OCI-LY7 (cell line): ENCODE measurements at regions not wholly inside any gene's neighbourhood (a gene's known extent, or its start where the extent isn't known, plus 50 kb on each side); places are given as distances from the start of the nearest gene placed in this dataset.

Experiments used
- BruUV-seq: library from RNA; stranded (reverse); fragments of 400-500 nt; replicated peaks from 2 replicates; lab custom pipeline; 2021; lab: Mats Ljungman, UMichigan
- CTCF ChIA-PET: fragments of 300-600 bp; sonication (Branson Sonifier 250); formaldehyde crosslinking; loops from one replicate; lab custom pipeline; 2022; ENCODE audit warnings: antibody characterized with exemption; ENCODE audit not compliant: unreplicated experiment; lab: Charles Lee
- POLR2A ChIA-PET: fragments of 300-600 bp; sonication (Branson Sonifier 250); formaldehyde crosslinking; loops from one replicate; lab custom pipeline; 2022; ENCODE audit warnings: antibody characterized with exemption; lab: Charles Lee
- DNase-seq: peaks from one replicate; pipeline ENCODE4 v3.0.0-alpha.2; 2015; ENCODE audit warnings: low spot score
- H2AFZ ChIP-seq: fragments of 200-600 bp; sonication (generic), shearing (Covaris generic); 2 replicates; pipeline ENCODE4 v1.6.1; 2014; ENCODE audit warnings: mild to moderate bottlenecking, antibody characterized with exemption, low read length, moderate library complexity
- H3K27ac ChIP-seq: fragments of 200-600 bp; sonication (generic); 2 replicates; pipeline ENCODE4 v1.5.1; 2014; ENCODE audit warnings: mixed run types, low read depth, mild to moderate bottlenecking, moderate library complexity, low read length, inconsistent platforms; ENCODE audit not compliant: poor library complexity, severe bottlenecking
- H3K36me3 ChIP-seq: fragments of 200-600 bp; sonication (generic); 2 replicates; pipeline ENCODE4 v1.6.1; 2014; ENCODE audit warnings: mild to moderate bottlenecking, antibody characterized with exemption, low read length, moderate library complexity, mixed read lengths; ENCODE audit not compliant: insufficient read depth
- H3K4me1 ChIP-seq: fragments of 200-600 bp; sonication (generic); 2 replicates; pipeline ENCODE4 v1.5.1; 2014; ENCODE audit warnings: mild to moderate bottlenecking, low read length; ENCODE audit not compliant: insufficient read depth, poor library complexity, severe bottlenecking
- H3K4me2 ChIP-seq: fragments of 200-600 bp; sonication (generic); 2 replicates; pipeline ENCODE4 v1.6.1; 2014; ENCODE audit warnings: mild to moderate bottlenecking, low read length
- H3K4me3 ChIP-seq: fragments of 200-600 bp; sonication (generic); 2 replicates; pipeline ENCODE4 v1.5.1; 2014; ENCODE audit warnings: mild to moderate bottlenecking, low read depth, low read length; ENCODE audit not compliant: poor library complexity, severe bottlenecking
- H3K79me2 ChIP-seq: fragments of 200-600 bp; sonication (generic); 2 replicates; pipeline ENCODE4 v1.6.1; 2016; ENCODE audit warnings: low read depth, mild to moderate bottlenecking, low read length, moderate library complexity, mixed read lengths; ENCODE audit not compliant: insufficient read depth
- H3K9me2 ChIP-seq: fragments of 200-600 bp; sonication (generic); 2 replicates; pipeline ENCODE4 v1.6.1; 2016; ENCODE audit warnings: mild to moderate bottlenecking, low read length, mixed read lengths; ENCODE audit not compliant: insufficient read depth
- H3K9me3 ChIP-seq: fragments of 200-600 bp; sonication (generic); 2 replicates; pipeline ENCODE4 v1.6.1; 2014; ENCODE audit warnings: mild to moderate bottlenecking, mixed run types, low read length, mixed read lengths
- H4K20me1 ChIP-seq: fragments of 200-600 bp; sonication (generic); 2 replicates; pipeline ENCODE4 v1.6.1; 2014; ENCODE audit warnings: mild to moderate bottlenecking, antibody characterized with exemption, low read length, moderate library complexity, mixed read lengths; ENCODE audit not compliant: insufficient read depth
- CTCF ChIP-seq: fragments of 200-600 bp; sonication (generic); conservative IDR thresholded peaks from 2 replicates; pipeline ENCODE4 v1.5.1; 2014; ENCODE audit warnings: mild to moderate bottlenecking, antibody characterized with exemption, low read length, moderate library complexity, mixed read lengths
- EZH2phosphoT487 ChIP-seq: fragments of 200-600 bp; sonication (generic); IDR thresholded peaks from 2 replicates; pipeline ENCODE4 v1.6.1; 2018; ENCODE audit warnings: low read depth, borderline replicate concordance, mild to moderate bottlenecking, mixed run types, antibody characterized with exemption, low read length, moderate library complexity, mixed read lengths
- intact Hi-C: fragments of 100-400 bp; cut with micrococcal nuclease; formaldehyde crosslinking; loops from one replicate; pipeline ENCODE4 v1.10.0; 2022; ENCODE audit not compliant: unreplicated experiment

DNA sequence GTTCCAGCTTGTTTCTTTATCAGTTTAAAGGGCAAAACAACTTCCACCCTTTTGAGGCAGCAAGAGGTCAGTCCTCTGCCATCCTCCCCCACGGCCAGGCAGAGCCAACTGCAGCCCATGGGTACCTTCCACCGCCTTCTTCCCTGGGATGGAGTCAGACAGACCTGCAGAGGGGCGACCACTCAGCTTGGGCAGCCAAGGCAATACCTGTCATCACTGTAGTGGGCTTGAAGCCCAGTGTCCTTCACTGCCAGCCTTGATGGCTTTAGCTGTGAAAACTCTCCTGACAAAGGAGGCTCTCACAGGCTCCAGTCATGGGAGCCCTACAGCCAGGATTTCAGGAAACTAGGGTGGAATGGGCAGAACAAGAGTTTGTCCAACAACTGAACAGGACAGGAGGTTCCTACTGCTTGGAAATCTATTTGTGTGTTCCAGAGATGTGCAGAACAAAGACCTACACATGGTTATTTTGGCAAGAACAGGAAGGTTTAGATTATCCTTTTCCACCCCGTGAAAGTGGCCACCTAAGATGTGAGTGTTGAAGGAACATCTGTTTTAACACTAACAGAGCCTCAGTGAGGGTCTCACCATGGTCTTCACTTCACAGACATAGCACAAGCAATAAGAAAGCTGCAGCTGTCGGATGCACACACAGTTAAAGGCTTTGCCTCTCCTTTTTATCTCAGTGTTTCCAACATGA is 93.9 kb upstream of the RMDN2 start:
- Histone ChIP-seq H4K20me1 (no peaks in the 10 kb centered on the region), H3K9me2 (no peaks in the 10 kb centered on the region), H3K4me2 (no peak overlapping the region), H3K79me2 (no peaks in the 10 kb centered on the region), H3K9me3 (no peaks in the 10 kb centered on the region), H2AFZ (no peak overlapping the region), H3K4me3 (no peak overlapping the region), H3K36me3 (no peaks in the 10 kb centered on the region), H3K27ac (no peak overlapping the region), H3K4me1 (no peaks in the 10 kb centered on the region)
- DNase-seq, result no peak
- ChIA-PET POLR2A (no interaction called here), CTCF (no interaction called here)
- BruUV-seq, result no TSS peak
- TF ChIP-seq CTCF, result no peak
- no peak for TF ChIP-seq EZH2phosphoT487
- intact Hi-C loops, result no loop called here

GRCh38 chr2:37832590-37833197 is 92.4 kb upstream of the RMDN2 start:
- peak; percentile 75 for DNase-seq
- TF ChIP-seq CTCF (peak; percentile 90), EZH2phosphoT487 (no peak)
- Histone ChIP-seq H3K9me3 (no peaks in the 10 kb centered on the region), H3K27ac (no peak overlapping the region), H3K4me3 (no peak overlapping the region), H3K79me2 (no peaks in the 10 kb centered on the region), H3K36me3 (no peaks in the 10 kb centered on the region), H3K9me2 (no peaks in the 10 kb centered on the region), H3K4me2 (no peak overlapping the region), H2AFZ (no peak overlapping the region), H3K4me1 (no peaks in the 10 kb centered on the region), H4K20me1 (no peaks in the 10 kb centered on the region)
- no TSS peak for BruUV-seq
- intact Hi-C loops, result loop anchor here (1.0 to 2.0 kb wide), 5 partner anchors 44 to 664 kb away; no protein-coding TSS in a partner anchor
- ChIA-PET POLR2A (interaction anchor here (0.8 kb wide), 1 partner anchor 14 kb away, joined by 3 read pairs; no protein-coding TSS in a partner anchor), CTCF (interaction anchor here (0.6 to 1.3 kb wide), 4 partner anchors 38 to 436 kb away, joined by 3 to 9 read pairs (median 4); no protein-coding TSS in a partner anchor)

DNA sequence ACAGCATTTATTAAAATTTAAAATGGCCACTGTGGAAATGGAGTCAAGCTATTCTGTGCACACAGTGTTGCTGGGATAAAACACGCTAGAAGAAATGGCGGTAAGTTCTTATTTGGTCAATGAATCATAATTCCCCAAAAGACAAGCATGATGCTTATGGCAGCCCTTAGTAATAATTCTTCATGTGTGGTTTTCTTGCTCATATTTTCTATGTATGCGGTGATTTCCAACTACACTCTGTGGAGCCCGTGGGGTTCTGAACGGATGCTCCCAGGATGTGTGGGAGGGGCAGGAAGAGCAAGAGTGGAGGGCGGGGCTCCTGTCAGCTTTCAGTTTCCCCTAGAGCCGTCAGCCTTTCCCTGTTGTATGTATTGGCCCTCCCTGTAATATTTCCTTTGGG is 91.7 kb upstream of the RMDN2 start:
- no peak for DNase-seq
- BruUV-seq, result no TSS peak
- H3K9me3 ChIP-seq, result no peaks in the 10 kb centered on the region
- H3K4me2 ChIP-seq, result no peak overlapping the region
- TF ChIP-seq EZH2phosphoT487 (no peak), CTCF (no peak)
- POLR2A ChIA-PET, result interaction anchor here (0.7 to 0.8 kb wide), 3 partner anchors 15 to 803 kb away, joined by 3 to 5 read pairs (median 3); no protein-coding TSS in a partner anchor
- no peaks in the 10 kb centered on the region for H3K79me2 ChIP-seq
- H3K4me3 ChIP-seq, result no peak overlapping the region
- no peak overlapping the region for H3K27ac ChIP-seq
- no peaks in the 10 kb centered on the region for H3K9me2 ChIP-seq
- CTCF ChIA-PET, result interaction anchor here (0.8 to 1.3 kb wide), 3 partner anchors 44 to 437 kb away, joined by 3 to 9 read pairs (median 4); no protein-coding TSS in a partner anchor
- H3K4me1 ChIP-seq, result no peaks in the 10 kb centered on the region
- intact Hi-C loops, result loop anchor here (2.0 kb wide), 3 partner anchors 43 to 665 kb away; no protein-coding TSS in a partner anchor
- H2AFZ ChIP-seq, result no peak overlapping the region
- no peaks in the 10 kb centered on the region for H4K20me1 ChIP-seq
- H3K36me3 ChIP-seq, result no peaks in the 10 kb centered on the region
